NCI-H1417 treated with DMSO at 0.1 percent for 48 hours (cell line): ENCODE measurements at regions not wholly inside any gene's neighbourhood (a gene's known extent, or its start where the extent isn't known, plus 50 kb on each side); places are given as distances from the start of the nearest gene placed in this dataset.
"Not testable (repeated sequence)": the region's sequence is repeated elsewhere in the genome, so short reads cannot be mapped to it uniquely, and the experiment has no call there.

Experiments
- DNase-seq: peaks from one replicate; lab custom pipeline; 2025; lab: John Stamatoyannopoulos, UW

DNA sequence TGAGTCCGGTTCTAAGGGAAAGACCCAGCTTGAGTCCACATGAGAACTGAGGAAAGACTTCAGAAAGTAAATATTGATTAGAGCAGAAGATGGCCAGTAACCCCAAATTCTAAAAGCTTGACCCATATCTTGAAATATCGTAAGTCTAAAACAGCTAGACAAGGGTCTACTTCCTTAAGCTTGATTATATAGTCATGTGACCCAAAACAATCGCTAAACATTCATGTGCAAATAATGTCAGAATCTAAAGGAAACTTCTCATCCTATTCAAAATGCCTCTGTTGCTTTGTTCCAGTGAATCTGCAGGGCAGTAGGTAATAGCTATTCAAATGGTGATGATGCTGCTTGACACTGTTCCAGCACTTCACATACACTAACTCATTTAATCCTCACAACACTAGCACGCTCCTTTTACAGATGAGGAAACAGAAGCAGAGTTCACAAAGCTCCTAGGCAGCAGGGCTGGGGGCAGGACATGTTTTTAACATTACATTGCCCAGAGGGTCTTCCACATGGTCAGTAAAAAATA is 52.6 kb downstream of the TCF20 start:
- DNase-seq = no peak

DNA sequence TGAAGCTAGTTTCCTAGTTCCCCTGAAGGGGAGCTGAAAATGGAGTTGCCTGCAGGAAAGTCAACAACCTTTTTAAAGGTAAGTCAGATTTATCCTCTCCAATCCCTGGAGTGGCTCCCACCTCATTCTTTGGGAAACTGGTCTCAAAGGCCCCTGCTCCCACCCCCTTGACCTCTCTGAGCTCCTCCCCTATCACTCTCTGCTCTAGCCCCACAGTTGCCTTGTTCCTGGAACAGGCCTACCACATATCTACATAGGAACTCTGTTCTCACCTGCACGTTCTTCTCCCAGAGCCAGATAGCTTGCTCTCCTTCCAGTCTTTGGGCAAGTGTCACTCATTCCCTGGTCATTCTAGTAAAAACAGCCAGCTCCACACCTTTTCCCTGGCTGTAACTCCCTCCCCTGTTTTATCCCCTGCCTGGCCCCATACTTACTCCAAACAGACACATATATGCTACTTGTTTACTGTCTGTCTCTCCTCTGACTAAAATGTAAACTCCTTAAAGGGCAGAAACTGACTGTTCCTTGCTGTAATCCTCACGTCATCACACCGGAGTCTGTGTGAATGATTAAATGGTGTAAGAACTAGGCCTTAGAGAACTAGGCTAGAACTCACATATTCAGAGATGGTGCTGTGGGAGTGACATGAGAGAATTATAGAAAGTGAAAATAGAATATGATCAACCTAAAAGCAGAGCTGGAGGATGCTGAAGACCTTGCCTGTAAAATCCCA is 53.3 kb downstream of the TCF20 start:
- DNase-seq = no peak

DNA sequence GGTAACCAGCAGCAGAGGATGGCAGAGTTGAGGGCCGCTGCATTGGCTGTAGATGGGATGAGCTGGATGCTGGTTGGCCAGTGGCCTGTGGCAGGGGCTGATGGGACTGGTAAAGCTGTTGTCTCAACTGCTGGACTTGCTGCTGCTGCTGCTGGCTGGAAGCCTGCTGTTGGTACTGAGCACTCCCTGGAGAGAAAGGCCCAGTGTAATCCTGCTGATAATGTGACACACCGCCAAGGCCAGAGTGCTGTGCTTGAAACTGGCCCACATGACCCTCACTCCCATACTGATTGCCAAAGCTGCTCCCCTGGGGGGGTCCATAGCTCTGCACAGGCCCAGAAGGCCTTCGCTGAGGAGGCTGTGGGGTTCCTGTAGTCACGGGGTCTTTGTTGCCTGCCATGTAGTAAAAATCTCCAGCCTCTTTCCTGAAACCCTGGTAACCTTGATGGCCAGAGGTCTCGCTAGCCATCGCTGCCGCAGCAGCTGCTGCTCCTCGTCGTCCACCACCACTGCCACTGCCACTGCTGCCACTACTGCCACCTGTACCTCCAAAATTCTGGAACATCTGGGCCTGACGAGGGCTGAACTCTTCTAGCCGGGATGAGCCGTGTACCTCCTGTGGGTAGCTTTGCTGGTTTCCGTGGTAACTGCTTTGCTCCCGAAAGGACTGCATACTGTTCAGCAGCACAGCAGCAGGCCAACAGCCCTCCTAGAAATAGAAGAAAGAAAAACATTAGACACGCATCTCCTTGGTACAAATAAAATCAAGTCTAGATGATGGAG is 55.6 kb downstream of the TCF20 start:
- no peak for DNase-seq

DNA sequence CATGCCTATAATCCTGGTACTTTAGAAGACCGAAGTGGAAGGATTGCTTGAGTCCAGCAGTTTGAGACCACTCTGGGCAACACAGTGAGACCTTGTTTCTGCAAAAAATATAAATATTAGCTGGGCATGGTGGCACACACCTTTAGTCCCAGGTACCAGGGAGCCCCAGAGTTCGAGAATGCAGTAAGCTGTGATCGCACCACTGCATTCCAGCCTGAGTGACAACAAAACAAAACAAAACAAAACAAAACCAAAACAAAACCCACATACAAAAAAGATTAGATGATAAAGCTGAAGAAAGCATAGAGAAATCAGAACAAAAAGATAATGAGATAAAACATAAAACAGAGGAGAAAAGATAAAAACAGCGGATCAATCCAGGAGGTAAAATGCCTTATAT is 62.1 kb downstream of the TCF20 start:
- no peak for DNase-seq

DNA sequence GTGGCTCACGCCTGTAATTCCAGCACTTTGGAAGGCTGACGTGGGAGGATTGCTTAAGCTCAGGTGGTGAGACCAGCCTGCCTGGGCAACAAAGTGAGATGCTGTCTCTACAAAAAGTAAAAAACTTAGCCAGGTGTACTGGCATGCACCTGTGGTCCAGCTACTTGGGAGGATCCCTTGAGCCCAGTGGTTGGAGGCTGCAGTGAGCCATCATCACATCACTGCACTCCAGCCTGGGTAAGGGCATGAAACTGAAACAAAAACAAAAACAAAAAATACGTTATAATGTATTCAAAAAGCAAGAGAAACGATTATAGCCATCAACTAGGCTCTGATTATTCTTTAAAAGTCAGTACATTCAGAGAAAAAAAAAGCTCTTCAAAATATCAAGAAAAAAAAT is 62.5 kb downstream of the TCF20 start:
- no peak for DNase-seq

DNA sequence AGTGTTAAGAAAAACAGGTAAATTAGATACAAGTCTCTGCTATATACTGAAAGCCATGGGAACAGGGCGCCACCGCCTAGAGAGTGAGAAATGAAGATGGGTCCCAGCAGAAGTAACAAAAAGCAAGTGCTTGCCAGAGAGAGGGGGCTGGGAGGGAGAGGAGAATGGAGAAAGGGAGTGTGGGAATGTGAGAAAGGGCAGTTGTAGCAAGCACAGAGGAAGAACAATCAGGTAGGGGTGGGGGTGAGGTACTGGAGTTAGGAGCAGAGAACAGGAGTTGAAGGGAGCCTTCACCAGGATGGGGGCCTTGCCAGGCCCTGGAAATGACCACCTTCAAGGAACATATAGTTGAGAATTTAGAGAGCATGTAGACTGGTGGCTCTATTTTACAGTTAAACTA is 66.8 kb downstream of the TCF20 start:
- DNase-seq = no peak

DNA sequence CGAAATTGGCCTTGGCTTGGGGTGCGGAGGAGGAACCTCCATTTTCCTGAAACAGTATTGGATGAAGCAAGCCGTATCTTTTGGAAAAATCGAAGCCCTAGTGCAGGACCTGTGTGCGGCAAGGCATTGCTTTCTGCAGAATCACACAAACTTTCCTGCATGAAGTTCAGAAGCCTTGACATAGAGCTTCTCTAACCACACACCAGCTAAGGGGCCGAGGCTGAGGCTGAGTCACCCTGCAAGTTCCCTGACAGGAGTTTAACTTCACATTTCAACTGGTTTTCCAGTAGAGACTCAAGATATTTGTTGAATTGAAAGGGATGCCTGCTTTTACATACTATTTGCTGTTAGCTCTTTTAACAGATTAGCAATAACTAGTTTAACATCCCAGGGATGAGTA is 67.8 kb downstream of the TCF20 start:
- no peak for DNase-seq

DNA sequence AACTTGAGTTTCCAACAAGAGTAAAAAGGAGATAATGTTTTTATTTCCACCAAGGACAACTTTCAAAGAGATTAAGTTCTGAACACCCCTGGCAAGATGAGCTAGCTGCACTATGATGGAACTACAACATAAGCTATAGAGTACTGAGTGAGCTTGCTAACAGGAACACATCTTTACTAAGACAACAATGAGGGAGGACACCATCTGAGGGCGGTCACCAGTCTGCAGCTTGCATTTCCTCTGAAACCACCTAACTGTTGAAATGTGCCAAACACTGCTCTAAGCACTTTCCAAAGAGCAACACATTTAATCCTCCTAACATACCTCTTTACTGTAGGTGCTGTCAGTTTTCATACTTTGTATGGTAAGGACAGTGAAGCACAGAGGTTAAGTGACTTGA is 68.4 kb downstream of the TCF20 start:
- DNase-seq = no peak

DNA sequence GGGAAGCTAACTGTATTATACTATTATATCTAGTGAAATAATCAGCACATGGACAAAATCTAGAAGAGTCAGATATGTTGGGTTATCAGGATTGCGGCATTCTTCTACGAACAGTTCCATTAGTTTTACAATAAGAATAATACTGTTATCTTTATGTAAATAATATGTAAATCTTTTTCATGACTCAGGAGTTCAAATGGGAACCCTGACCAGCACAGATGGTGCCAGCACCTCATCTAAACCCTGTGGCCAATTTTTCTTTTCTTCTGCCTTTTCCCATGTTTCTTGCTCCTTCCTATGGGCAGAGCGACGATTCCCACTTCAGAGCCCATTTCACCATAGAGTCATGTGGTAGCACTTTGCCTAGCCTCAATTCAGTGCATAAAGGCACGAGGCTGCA is 68.4 kb upstream of the CYP2D6 start:
- no peak for DNase-seq

DNA sequence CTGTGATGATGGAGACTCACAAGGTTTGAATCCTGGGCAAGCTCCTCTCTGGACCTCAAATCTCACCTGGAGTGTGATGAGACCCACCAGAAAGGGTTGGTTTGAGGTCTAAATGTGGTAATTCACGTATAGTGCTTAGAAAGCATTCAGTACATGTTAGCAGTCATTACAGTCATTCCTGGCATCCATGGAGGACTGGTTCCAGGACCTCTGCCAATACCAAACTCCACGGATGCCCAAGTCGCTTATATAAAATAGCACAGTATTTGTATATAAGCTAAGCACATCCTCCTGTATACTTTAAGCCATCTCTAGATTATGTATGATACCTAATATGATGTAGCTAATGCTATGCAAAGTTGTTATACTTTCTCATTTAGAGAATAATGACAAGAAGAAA is 67.6 kb upstream of the CYP2D6 start:
- no peak for DNase-seq

DNA sequence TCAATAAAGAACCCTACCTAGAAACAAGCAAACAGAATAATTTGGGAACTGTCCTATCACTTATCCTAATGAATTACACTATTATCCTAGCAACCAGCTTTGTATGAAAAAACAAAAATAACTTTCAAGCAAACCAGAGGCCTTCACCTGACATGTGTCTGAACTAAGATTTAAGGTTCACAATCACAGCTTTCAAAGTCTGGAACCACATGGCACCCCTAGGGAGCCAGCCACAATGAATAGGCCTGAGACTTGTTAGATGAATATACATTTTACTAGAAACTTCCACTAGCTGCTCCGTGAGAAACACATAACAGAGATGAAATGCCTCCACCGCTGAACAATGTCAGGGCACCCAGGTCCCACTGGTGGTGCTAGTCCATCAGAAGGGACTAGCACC is 65.8 kb upstream of the CYP2D6 start:
- no peak for DNase-seq

DNA sequence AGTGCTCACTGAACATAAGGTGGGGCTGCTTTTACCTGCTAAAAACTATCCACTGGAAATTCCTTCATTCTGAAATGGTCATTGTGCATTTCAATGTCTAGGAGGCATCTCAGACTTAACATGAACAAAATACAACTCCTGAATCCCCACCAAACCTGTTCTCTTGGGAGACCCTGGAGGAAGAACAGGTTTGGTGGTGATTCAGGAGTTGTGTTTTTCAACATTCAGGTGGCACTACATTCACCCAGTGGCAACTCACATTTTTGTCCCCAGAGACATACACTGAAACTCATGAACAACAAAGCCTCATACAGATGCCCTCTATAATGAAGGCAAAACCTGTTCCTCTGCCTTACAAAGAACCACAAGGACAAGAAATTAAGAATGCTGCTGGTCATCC is 64.3 kb upstream of the CYP2D6 start:
- DNase-seq = no peak

DNA sequence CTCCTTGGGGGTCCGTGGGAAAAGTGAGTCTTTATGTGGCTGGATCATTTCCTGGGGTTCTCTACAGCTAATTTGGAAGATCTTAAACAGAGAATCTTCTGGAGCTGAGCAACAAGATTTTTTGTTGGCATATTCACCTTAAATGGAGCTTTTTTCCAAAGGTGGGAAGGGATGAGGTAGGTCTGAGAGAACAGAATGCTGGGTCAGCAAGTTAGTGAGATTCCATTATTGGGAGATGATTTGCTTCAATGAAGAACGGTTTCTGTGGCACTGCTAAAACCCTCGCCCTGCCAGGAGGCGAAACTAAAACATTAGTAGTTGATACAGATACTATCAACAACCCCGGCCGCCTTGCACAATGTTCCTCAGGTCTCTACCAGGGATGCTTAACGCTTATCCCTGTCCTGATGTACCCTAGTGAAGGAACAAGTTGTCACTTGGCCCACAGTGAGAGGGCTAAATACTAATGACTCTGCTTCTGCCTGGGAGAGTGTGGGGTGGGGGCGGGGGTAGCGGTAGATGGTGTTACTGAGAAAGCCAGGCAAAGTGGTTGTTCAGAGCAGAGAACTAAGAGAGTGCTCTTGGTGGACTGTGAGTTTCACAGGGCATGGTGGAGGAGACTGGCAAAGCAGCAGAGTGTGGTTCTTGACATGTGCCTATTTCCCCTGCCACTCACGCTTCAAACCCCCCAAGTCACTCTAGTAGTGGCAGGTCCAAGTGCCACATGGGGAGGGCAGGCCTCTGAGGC is 63.7 kb upstream of the CYP2D6 start:
- no peak for DNase-seq

DNA sequence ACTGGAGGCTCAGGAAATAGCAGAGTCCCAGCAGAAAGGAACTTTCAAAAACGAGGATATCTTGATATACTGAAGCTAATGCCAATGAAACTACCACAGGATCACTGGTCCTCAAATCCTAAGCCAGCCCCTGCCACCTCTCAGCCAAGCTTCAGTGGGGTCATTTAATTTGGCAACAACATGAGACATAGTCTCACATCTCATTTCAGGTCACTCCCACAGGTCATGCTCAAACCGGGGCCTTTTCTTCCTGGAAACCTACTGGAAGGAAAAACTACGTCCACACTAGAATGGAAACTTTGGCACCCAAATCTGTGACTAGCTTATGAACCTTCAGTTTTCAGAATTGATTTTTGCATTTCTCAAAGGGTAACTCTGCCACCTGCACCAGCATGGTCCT is 61.9 kb upstream of the CYP2D6 start:
- no peak for DNase-seq

DNA sequence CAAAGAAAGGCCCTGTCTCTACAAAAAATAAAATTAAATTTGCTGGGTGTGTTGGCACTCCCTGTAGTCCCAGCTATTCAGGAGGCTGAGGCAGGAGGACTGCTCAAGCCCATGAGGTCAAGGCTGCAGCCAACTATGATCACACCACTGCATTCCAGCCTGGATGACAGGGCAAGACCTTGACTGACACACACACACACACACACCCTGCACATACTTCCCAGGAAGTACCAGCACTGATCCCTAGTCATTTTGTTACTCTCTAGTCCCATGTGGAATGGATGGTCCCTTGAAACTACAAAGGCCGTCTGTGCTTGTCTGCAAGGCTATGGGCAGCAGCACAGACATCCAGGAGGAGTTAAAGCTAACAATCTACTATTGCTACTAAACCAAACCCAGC is 59.7 kb upstream of the CYP2D6 start:
- no peak for DNase-seq

DNA sequence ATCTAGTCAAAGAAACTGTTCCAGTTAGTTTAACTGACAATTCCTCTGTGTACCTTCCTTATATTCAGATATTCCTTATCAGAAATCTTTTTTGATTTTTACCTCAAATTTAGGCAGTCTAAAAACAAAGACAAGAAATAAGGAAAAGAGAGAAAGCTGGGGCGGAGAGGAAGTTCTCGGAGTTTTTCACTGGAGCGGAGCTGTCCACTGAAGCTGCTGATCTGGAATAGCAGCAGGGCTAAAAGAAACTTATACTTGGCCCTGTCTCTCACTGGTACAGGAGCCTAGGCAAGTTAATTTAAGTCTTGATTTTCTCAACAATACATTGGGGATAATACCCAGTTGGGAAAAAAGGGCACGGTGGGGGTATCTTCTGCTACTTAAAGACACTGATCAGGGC is 59.2 kb upstream of the CYP2D6 start:
- DNase-seq = no peak

DNA sequence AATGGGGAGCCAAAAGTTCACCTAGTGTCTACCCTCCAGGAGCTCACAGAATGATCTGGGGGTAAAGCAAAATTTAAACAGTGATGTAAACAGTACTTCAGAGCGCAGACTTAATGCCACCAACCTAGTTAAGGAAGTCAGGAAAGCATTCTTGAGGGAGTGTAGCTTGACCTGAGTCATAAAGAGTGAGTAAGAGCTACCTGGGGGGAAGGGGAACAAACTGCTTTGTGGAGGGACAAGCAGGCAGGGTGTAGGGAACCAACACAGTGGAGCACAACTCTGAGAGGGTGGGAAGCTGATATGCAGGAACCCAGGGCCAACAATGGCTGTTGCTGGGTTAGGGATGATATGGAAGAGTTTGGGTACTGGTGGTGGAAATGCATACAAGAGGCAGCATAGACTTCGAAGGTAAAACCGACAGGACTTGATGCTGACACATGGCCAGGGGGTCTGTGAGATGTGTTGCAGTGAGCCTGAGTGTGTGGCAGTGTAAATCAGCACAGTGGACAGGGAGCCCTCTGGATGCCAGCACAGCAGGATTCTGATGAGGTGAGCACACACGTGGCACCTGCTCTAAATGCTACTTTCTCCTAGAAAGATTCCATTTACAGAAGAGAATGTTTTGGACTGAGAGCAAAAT is 58.3 kb upstream of the CYP2D6 start:
- no peak for DNase-seq

DNA sequence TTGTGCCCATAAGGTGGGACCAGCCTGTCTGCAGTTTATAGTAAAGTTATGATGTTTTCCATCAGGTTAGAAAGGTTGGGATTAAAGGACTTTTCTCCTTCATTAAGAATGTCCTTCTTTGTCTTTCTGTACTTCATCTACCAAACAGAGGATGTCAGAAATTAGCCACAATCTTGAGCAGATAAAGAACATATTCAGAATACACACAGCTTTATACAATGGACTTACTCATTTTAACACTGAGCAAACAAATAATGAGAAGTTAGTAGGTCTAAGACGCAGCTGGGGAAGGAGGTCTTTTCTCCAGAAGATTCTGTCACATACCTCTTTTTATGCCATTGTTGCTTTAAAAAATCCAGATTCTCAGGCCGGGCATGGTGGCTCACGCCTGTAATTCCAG is 57.0 kb upstream of the CYP2D6 start:
- DNase-seq = no peak

DNA sequence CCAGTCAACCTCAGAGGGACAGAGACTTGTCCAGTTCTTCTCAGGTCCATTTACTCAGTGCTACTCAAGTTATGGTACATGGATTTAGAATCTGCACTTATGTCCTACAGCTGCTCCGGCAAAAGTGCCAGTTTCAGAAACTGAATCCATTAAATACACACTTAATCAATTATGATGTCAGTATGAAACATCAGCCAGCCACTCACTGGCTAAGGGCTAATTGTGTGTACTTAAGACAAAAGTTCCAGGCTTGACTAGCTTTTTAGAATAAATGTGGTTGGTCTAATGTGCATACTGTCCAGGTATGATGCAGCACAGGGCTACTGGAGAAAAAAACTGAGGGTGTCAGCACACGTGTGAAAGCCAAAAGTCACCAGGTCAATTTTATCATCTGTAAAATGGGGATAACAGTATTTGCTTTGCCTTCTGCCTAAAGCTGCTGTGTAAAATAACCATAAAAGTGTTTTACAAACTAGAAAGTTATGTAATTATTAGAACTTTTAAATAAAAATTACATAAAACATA is 55.4 kb upstream of the CYP2D6 start:
- DNase-seq = peak; percentile 22

DNA sequence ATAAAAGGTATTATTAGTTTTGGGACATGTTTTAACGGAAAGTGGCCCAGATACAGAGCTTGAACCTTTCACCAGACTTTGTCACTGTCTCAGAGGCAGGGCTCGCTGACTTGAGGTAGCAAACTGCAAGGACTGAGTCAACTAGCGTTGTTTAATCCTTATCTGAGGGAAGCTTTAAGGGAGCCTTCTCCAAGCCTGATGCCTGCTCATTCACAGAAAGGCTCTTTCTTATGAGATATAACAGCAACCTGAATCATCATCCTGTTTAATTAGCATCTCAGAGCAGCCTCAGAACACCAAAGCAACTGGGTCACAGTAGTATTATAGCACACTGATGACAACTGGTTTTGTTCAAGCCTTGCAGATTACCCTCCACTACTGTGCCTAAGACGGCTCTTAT is 54.2 kb upstream of the CYP2D6 start:
- no peak for DNase-seq

DNA sequence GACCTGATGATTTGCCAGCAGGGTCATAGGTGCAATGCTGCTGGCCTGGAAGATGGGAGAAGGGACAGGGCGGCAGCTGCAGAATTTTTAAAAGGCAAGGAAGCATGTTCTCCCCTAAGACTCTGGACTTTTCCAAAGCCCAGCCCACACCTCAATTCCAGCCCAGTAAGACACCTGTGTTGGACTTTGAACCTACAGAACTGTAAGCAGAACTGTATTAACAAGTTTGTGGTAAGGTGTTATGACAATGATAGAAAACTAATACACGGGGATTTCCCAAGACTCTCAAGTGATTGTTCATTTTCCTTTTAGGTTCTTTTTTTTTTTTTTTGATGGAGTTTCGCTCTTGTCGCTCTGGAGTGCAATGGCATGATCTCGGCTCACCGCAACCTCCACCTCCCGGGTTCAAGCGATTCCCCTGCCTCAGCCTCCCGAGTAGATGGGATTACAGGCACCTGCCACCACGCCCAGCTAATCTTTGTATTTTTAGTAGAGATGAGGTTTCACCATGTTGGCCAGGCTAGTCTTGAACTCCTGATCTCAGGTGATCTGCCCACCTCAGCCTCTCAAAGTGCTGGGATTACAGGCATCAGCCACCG is 53.0 kb upstream of the CYP2D6 start:
- not testable (repeated sequence) for DNase-seq
